Keratinocyte (primary cell): ENCODE measurements at regions not wholly inside any gene's neighbourhood (a gene's known extent, or its start where the extent isn't known, plus 50 kb on each side); places are given as distances from the start of the nearest gene placed in this dataset.

Source experiments
- DNase-seq: peaks from one replicate; pipeline ENCODE4 v3.0.0-alpha.2; 2011; ENCODE audit warnings: low read depth, missing footprints, low spot score
- FAIRE-seq: peaks from 2 replicates; lab custom pipeline; 2011; peaks lifted over from hg19 to GRCh38; lab: Jason Lieb, UNC
- H2AFZ ChIP-seq: 2 replicates; pipeline ENCODE4 v1.6.0; 2012; ENCODE audit warnings: low read length, control low read depth, inconsistent platforms; ENCODE audit not compliant: control insufficient read depth
- H3K27ac ChIP-seq: 2 replicates; pipeline ENCODE4 v1.5.1; 2011; ENCODE audit warnings: low read length; ENCODE audit not compliant: control insufficient read depth, insufficient read depth
- H3K27me3 ChIP-seq: 3 replicates; pipeline ENCODE4 v1.6.0; 2011; ENCODE audit warnings: low read length; ENCODE audit not compliant: control insufficient read depth, insufficient read depth; ENCODE audit errors: extremely low read depth
- H3K36me3 ChIP-seq, 2 experiments: 2 replicates in 1 of 2; 3 replicates in 1 of 2; pipeline ENCODE4 v1.5.1; 2011; ENCODE audit warnings: low read length in 2 of 2, mild to moderate bottlenecking in 1 of 2; ENCODE audit not compliant: control insufficient read depth in 2 of 2, insufficient read depth in 2 of 2; ENCODE audit errors: extremely low read depth in 1 of 2
- H3K4me1 ChIP-seq: 3 replicates; pipeline ENCODE4 v1.5.1; 2011; ENCODE audit warnings: low read length; ENCODE audit not compliant: control insufficient read depth, insufficient read depth; ENCODE audit errors: extremely low read depth
- H3K4me2 ChIP-seq: 3 replicates; pipeline ENCODE4 v1.6.0; 2011; ENCODE audit warnings: low read depth, low read length; ENCODE audit not compliant: control insufficient read depth, insufficient read depth; ENCODE audit errors: extremely low read depth
- H3K4me3 ChIP-seq, 3 experiments: fragments of 200-600 bp in 1 of 3; sonication (generic) in 1 of 3; 2 replicates in 2 of 3; 3 replicates in 1 of 3; pipeline ENCODE4 v1.5.1; 2011 to 2016; ENCODE audit warnings: low read length in 3 of 3, mild to moderate bottlenecking in 3 of 3, control low read depth in 2 of 3, inconsistent platforms in 1 of 3, low read depth in 1 of 3, mixed read lengths in 1 of 3, mixed run types in 1 of 3, moderate library complexity in 1 of 3; ENCODE audit not compliant: control insufficient read depth in 2 of 3, insufficient read depth in 2 of 3; ENCODE audit errors: extremely low read depth in 1 of 3
- H3K79me2 ChIP-seq: 2 replicates; pipeline ENCODE4 v1.6.0; 2012; ENCODE audit warnings: low read length; ENCODE audit not compliant: control insufficient read depth, insufficient read depth
- H3K9ac ChIP-seq: 3 replicates; pipeline ENCODE4 v1.6.0; 2011; ENCODE audit warnings: low read length; ENCODE audit not compliant: control insufficient read depth, insufficient read depth; ENCODE audit errors: extremely low read depth
- H3K9me1 ChIP-seq: 3 replicates; pipeline ENCODE4 v1.6.0; 2011; ENCODE audit warnings: low read length; ENCODE audit not compliant: control insufficient read depth, insufficient read depth; ENCODE audit errors: extremely low read depth
- H3K9me3 ChIP-seq: 2 replicates; pipeline ENCODE4 v1.5.1; 2012; ENCODE audit warnings: low read depth, low read length; ENCODE audit not compliant: control insufficient read depth
- H4K20me1 ChIP-seq: 3 replicates; pipeline ENCODE4 v1.6.0; 2011; ENCODE audit warnings: low read length; ENCODE audit not compliant: control insufficient read depth, insufficient read depth; ENCODE audit errors: extremely low read depth
- EZH2 ChIP-seq: IDR thresholded peaks from one replicate; pipeline ENCODE4 v1.6.1; 2012; ENCODE audit warnings: inconsistent platforms, mild to moderate bottlenecking, low read length, moderate library complexity
- dilution Hi-C: fragments of 300-500 bp; cut with MboI; formaldehyde crosslinking; loops from one replicate; pipeline ENCODE4 v1.7.0; 2020; ENCODE audit warnings: low sequenced_read_pairs; ENCODE audit not compliant: extremely low pct_ligation_motif_present
- TF ChIP-seq, protein P1 (sequence below), 3 experiments: IDR thresholded peaks in 1 of 3; conservative IDR thresholded peaks in 1 of 3; optimal IDR thresholded peaks in 1 of 3; 2 replicates in 2 of 3; 3 replicates in 1 of 3; pipeline versions ENCODE3 to v1.5.1; 2011; ENCODE audit warnings: low read length in 3 of 3, mild to moderate bottlenecking in 3 of 3, moderate library complexity in 2 of 3, control low read depth in 1 of 3, inconsistent platforms in 1 of 3; ENCODE audit not compliant: insufficient read depth in 2 of 3; ENCODE audit errors: extremely low read depth in 1 of 3

DNA sequence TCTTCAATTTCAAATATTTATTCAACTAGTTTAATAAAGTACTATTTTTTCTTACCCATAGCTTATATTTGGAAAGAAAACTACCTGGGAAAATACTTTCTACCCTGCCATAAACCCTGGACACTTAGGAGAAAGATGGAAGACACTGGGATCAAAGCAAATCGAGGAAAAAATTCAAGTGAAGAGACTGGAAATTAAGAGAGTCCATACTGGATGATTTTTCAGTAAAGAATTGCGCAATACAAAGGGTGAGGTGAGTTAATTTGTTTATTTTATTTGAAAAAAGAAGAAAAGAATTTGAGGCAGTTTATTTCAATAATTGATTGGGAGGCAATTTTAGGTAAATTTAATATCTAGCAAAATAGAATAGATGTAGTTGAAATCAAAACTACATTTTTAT is 331.8 kb upstream of the ITGA1 start:
- no peak for DNase-seq
- FAIRE-seq = no peak
- no peak overlapping the region for H2AFZ ChIP-seq
- no peaks in the 10 kb centered on the region for H3K9me1 ChIP-seq
- H3K4me3 ChIP-seq = no peak overlapping the region
- no peaks in the 10 kb centered on the region for H3K36me3 ChIP-seq
- TF ChIP-seq EZH2 = no peak
- TF ChIP-seq, protein P1, sequence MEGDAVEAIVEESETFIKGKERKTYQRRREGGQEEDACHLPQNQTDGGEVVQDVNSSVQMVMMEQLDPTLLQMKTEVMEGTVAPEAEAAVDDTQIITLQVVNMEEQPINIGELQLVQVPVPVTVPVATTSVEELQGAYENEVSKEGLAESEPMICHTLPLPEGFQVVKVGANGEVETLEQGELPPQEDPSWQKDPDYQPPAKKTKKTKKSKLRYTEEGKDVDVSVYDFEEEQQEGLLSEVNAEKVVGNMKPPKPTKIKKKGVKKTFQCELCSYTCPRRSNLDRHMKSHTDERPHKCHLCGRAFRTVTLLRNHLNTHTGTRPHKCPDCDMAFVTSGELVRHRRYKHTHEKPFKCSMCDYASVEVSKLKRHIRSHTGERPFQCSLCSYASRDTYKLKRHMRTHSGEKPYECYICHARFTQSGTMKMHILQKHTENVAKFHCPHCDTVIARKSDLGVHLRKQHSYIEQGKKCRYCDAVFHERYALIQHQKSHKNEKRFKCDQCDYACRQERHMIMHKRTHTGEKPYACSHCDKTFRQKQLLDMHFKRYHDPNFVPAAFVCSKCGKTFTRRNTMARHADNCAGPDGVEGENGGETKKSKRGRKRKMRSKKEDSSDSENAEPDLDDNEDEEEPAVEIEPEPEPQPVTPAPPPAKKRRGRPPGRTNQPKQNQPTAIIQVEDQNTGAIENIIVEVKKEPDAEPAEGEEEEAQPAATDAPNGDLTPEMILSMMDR (optimal IDR thresholded peaks at IDR 0.05 in 1 of 3, IDR thresholded peaks at IDR 0.05 in 1 of 3, conservative IDR thresholded peaks at IDR 0.05 in 1 of 3; ENCODE audit: extremely low read depth in 1 of 3, insufficient read depth in 2 of 3, low read length in 3 of 3) = no peak
- no peaks in the 10 kb centered on the region for H3K9me3 ChIP-seq
- no peaks in the 10 kb centered on the region for H3K27me3 ChIP-seq
- no peak overlapping the region for H3K27ac ChIP-seq
- H3K4me1 ChIP-seq = no peaks in the 10 kb centered on the region
- H3K9ac ChIP-seq = no peak overlapping the region
- no peak overlapping the region for H3K4me2 ChIP-seq
- no peaks in the 10 kb centered on the region for H4K20me1 ChIP-seq
- H3K79me2 ChIP-seq = no peaks in the 10 kb centered on the region
- dilution Hi-C loops = no loop called here

DNA sequence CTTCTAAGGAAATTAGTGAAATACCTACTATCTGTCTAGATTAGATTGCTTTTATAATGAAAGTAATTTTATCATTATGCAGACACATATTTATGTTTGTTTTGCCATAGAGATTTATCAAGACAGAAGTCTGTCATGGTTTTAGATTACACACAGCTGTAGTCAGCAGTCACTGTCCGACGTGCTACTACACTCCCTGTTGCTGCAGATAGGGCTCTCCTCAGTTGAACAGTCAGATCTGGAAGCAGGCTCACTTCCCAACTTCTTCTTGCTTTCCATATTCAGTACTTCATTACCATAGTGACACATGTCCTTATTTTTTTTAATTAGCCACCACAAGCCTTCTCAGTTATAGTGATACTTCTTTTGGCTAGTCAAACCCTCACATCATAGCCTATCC is 329.9 kb upstream of the ITGA1 start:
- no peak for TF ChIP-seq EZH2
- TF ChIP-seq, protein P1 (optimal IDR thresholded peaks at IDR 0.05 in 1 of 3, IDR thresholded peaks at IDR 0.05 in 1 of 3, conservative IDR thresholded peaks at IDR 0.05 in 1 of 3; ENCODE audit: extremely low read depth in 1 of 3, insufficient read depth in 2 of 3, low read length in 3 of 3) = no peak
- Histone ChIP-seq H3K27me3 (no peaks in the 10 kb centered on the region), H3K9me3 (no peaks in the 10 kb centered on the region), H3K4me3 (no peak overlapping the region), H3K9me1 (no peaks in the 10 kb centered on the region), H3K4me2 (no peak overlapping the region), H3K9ac (no peak overlapping the region), H3K36me3 (no peaks in the 10 kb centered on the region), H3K79me2 (no peaks in the 10 kb centered on the region), H2AFZ (no peak overlapping the region), H3K4me1 (no peaks in the 10 kb centered on the region), H4K20me1 (no peaks in the 10 kb centered on the region), H3K27ac (no peak overlapping the region)
- dilution Hi-C loops = no loop called here
- DNase-seq (no peak), FAIRE-seq (no peak)
